SIG-M5 (cell line): ENCODE measurements at regions not wholly inside any gene's neighbourhood (a gene's known extent, or its start where the extent isn't known, plus 50 kb on each side); places are given as distances from the start of the nearest gene placed in this dataset.
"Not testable (repeated sequence)": the region's sequence is repeated elsewhere in the genome, so short reads cannot be mapped to it uniquely, and the experiment has no call there.

Source experiments
- DNase-seq: peaks from one replicate; lab custom pipeline; 2025; lab: John Stamatoyannopoulos, UW

DNA sequence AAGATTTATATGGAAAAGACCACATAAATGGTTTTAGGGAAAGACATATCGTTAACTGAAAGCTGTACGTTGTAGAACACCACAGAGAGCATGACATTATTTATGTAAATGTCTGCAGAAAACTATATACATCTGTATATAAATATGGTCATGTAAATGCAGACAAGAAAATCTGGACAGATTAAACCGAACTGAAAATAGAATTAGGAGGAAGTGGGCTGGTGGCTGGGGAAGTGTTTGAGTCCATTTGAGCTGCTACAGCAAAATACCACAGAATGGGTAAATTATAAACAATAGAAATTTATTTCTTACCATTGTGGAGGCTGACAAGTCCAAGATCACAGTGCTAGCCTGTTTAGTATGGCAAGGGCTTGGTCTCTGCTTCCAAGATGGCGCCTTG is 56.3 kb upstream of the USP6NL start:
- DNase-seq = no peak

DNA sequence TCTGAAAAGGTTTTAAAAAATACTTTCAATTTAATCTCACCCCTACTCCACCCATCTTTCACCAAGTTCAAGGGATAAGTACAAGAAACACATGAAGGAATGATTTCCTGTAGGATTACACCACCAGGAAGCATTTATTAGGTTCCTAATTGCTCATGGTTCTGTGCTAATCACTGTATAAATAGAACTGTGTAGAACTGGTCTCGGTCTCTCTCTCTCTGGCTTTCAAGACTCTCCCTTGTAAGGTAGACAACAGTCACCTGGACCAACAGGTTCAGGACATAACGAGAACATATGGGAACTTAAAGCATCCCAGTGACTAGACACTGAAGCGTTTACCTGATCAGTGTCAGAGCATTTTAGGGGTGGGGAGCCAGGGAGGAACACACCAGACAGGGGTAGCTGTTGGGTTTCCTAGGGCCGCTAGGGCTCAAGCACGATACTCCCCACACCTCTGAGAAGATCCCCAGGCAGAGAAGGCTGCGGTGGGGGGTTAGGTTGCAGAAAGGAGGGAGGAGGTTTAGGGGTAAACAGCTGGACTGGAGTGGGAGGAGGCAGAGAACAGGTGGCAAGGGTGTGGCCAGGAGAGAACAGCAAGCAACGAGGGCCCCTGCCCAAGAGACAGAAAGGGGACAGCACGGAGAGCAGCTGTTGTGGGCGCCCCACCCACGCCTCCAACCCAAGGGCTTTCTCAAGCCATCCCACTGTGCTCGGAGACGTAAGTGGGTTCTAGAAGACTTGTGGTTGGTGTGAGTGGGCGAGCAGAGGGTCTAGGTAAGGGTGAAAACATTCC is 52.5 kb upstream of the USP6NL start:
- no peak for DNase-seq

DNA sequence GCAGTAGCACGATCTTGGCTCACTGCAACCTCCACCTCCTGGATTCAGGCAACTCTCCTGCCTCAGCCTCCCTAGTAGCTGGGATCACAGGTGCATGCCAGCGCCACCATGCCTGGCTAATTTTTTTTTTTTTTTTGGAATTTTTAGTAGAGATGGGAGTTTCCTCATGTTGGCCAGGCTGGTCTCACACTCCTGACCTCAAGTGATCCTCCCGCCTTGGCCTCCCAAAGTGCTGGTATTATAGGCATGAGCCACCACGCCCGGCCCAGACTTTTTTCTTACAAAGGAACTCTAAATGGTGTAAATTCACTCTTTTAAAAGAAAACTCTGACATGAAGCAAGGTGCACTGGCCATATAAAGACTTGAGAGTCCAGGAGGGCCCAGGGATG is 51.7 kb upstream of the USP6NL start:
- DNase-seq = not testable (repeated sequence)

DNA sequence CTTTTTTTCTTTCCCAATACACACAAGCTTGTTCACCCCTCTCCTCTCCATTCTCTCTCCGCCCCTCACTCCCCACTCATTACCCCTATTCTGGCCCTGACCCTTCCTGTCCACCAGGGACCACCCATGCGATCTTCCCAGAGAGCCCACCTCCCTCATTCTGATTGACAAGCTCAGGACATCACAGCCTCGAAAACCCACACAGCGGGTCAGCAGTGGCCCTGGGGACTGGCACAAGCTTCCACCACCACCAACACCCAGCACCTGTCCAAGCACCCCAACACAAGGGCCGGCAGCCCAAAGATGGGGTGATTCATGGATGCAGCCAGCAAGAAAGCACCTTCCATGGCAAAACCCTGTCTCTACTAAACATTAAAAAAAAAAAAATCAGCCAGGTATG is 50.0 kb upstream of the USP6NL start:
- DNase-seq = no peak
